ENCODE measurements at regions not wholly inside any gene's neighbourhood (a gene's known extent, or its start where the extent isn't known, plus 50 kb on each side); places are given as distances from the start of the nearest gene placed in this dataset.

- no peak overlapping the region for H3K9ac ChIP-seq (ENCODE audit: extremely low read depth, low read length, poor library complexity, severe bottlenecking)
- H3K27ac ChIP-seq (ENCODE audit: low read depth, low read length) = no peak overlapping the region
- peaks cover 2% of the 10 kb centered on the region for H3K4me1 Mint-ChIP-seq
- H3K36me3 ChIP-seq (ENCODE audit: control insufficient read depth, insufficient read depth, low read length) = no peaks in the 10 kb centered on the region
- no peaks in the 10 kb centered on the region for H3K9me3 Mint-ChIP-seq
- no peaks in the 10 kb centered on the region for H3K36me3 Mint-ChIP-seq (ENCODE audit: low read depth)
- no peaks in the 10 kb centered on the region for H3K27me3 Mint-ChIP-seq (ENCODE audit: insufficient read depth)
- no peak for TF ChIP-seq CTCF (conservative IDR thresholded peaks at IDR 0.05)
- no peaks in the 10 kb centered on the region for H3K27me3 ChIP-seq (ENCODE audit: control insufficient read depth, insufficient read depth, low read length, poor library complexity, severe bottlenecking)
- DNase-seq = no peak
- 95 to 100% methylated on average over 3 to 4 of the region's 4 CpGs for WGBS, 2 experiments (ENCODE audit: insufficient coverage in 1 of 2, insufficient read length in 1 of 2)
- no peaks in the 10 kb centered on the region for H3K9me3 ChIP-seq (ENCODE audit: control insufficient read depth, low read length)
- H3K4me3 ChIP-seq (ENCODE audit: low read length) = no peak overlapping the region
- no peaks in the 10 kb centered on the region for H3K4me1 ChIP-seq (ENCODE audit: control insufficient read depth, insufficient read depth, low read length)
- no peak overlapping the region for H3K27ac Mint-ChIP-seq
- no peak overlapping the region for H3K4me3 Mint-ChIP-seq
Measured at GRCh38 chr18:38900445-38900844, 1334.8 kb upstream of the CELF4 start.

- H3K36me3 Mint-ChIP-seq (ENCODE audit: low read depth) = no peaks in the 10 kb centered on the region
- 90 to 100% methylated on average over 1 to 2 of the region's 2 CpGs for WGBS, 2 experiments (ENCODE audit: insufficient coverage in 1 of 2, insufficient read length in 1 of 2)
- H3K36me3 ChIP-seq (ENCODE audit: control insufficient read depth, insufficient read depth, low read length) = no peaks in the 10 kb centered on the region
- H3K4me1 ChIP-seq (ENCODE audit: control insufficient read depth, insufficient read depth, low read length) = no peaks in the 10 kb centered on the region
- no peaks in the 10 kb centered on the region for H3K9me3 Mint-ChIP-seq
- no peaks in the 10 kb centered on the region for H3K27me3 Mint-ChIP-seq (ENCODE audit: insufficient read depth)
- DNase-seq = no peak
- no peak overlapping the region for H3K27ac ChIP-seq (ENCODE audit: low read depth, low read length)
- peaks cover 2% of the 10 kb centered on the region for H3K4me1 Mint-ChIP-seq
- no peak overlapping the region for H3K4me3 Mint-ChIP-seq
- H3K9me3 ChIP-seq (ENCODE audit: control insufficient read depth, low read length) = no peaks in the 10 kb centered on the region
- no peak overlapping the region for H3K4me3 ChIP-seq (ENCODE audit: low read length)
- no peak overlapping the region for H3K27ac Mint-ChIP-seq
- H3K27me3 ChIP-seq (ENCODE audit: control insufficient read depth, insufficient read depth, low read length, poor library complexity, severe bottlenecking) = no peaks in the 10 kb centered on the region
- TF ChIP-seq CTCF (conservative IDR thresholded peaks at IDR 0.05) = no peak
- no peak overlapping the region for H3K9ac ChIP-seq (ENCODE audit: extremely low read depth, low read length, poor library complexity, severe bottlenecking)
Measured at GRCh38 chr18:38900031-38900430, 1334.4 kb upstream of the CELF4 start.

GRCh38 chr18:38899252-38899651 is 1333.7 kb upstream of the CELF4 start:
- Mint-ChIP-seq H3K27ac (no peak overlapping the region), H3K36me3 (ENCODE audit: low read depth) (no peaks in the 10 kb centered on the region), H3K4me3 (no peak overlapping the region), H3K27me3 (ENCODE audit: insufficient read depth) (no peaks in the 10 kb centered on the region), H3K4me1 (peaks cover 2% of the 10 kb centered on the region), H3K9me3 (no peaks in the 10 kb centered on the region)
- H3K36me3 ChIP-seq (ENCODE audit: control insufficient read depth, insufficient read depth, low read length) = no peaks in the 10 kb centered on the region
- WGBS, 2 experiments (ENCODE audit: insufficient coverage in 1 of 2, insufficient read length in 1 of 2) = 82 to 89% methylated on average over 1 to 2 of the region's 2 CpGs
- H3K9ac ChIP-seq (ENCODE audit: extremely low read depth, low read length, poor library complexity, severe bottlenecking) = no peak overlapping the region
- H3K4me1 ChIP-seq (ENCODE audit: control insufficient read depth, insufficient read depth, low read length) = no peaks in the 10 kb centered on the region
- DNase-seq = no peak
- H3K9me3 ChIP-seq (ENCODE audit: control insufficient read depth, low read length) = no peaks in the 10 kb centered on the region
- no peaks in the 10 kb centered on the region for H3K27me3 ChIP-seq (ENCODE audit: control insufficient read depth, insufficient read depth, low read length, poor library complexity, severe bottlenecking)
- H3K4me3 ChIP-seq (ENCODE audit: low read length) = no peak overlapping the region
- no peak overlapping the region for H3K27ac ChIP-seq (ENCODE audit: low read depth, low read length)
- no peak for TF ChIP-seq CTCF (conservative IDR thresholded peaks at IDR 0.05)

Data from endodermal cell (in vitro differentiated cells).